ENCODE measurements at regions not wholly inside any gene's neighbourhood (a gene's known extent, or its start where the extent isn't known, plus 50 kb on each side); places are given as distances from the start of the nearest gene placed in this dataset.

- H3K9me3 ChIP-seq: no peaks in the 10 kb centered on the region
- DNase-seq (no peak), ATAC-seq (no peak)
- peaks cover 0 to 7% (median 3%) of the 10 kb centered on the region in 4 donors for H3K4me1 ChIP-seq
- no peak overlapping the region for H3K4me3 ChIP-seq
- H3K27ac ChIP-seq: no peak overlapping the region
- intact Hi-C loops (cut with DNase I): no loop called here
- WGBS (ENCODE audit: insufficient coverage, low coverage, low lambda C conversion rate, missing lambda C conversion rate): 70% methylated on average over 1 of the region's 1 CpG
- H3K36me3 ChIP-seq: no peaks in the 10 kb centered on the region
- no peak for TF ChIP-seq POLR2A (IDR thresholded peaks at IDR 0.05)
- no peak for TF ChIP-seq CTCF (IDR thresholded peaks at IDR 0.05)
- no peaks in the 10 kb centered on the region for H3K27me3 ChIP-seq
Observed at GRCh38 chr3:25056036-25056755, 371.9 kb upstream of the RARB start.

GRCh38 chr3:25056803-25057351 lies 371.2 kb upstream of the RARB start:
- Histone ChIP-seq H3K27me3 (no peaks in the 10 kb centered on the region), H3K36me3 (no peaks in the 10 kb centered on the region), H3K9me3 (no peaks in the 10 kb centered on the region), H3K4me1 (peaks cover 0 to 7% (median 3%) of the 10 kb centered on the region in 4 donors), H3K4me3 (no peak overlapping the region), H3K27ac (no peak overlapping the region)
- WGBS (ENCODE audit: insufficient coverage, low coverage, low lambda C conversion rate, missing lambda C conversion rate): 67% methylated on average over 3 of the region's 3 CpGs
- no peak for DNase-seq
- intact Hi-C loops (cut with DNase I): no loop called here
- no peak for ATAC-seq
- TF ChIP-seq POLR2A (IDR thresholded peaks at IDR 0.05) (no peak), CTCF (IDR thresholded peaks at IDR 0.05) (no peak)

- Histone ChIP-seq H3K9me3 (no peaks in the 10 kb centered on the region), H3K4me1 (peaks cover 0 to 7% (median 3%) of the 10 kb centered on the region in 4 donors), H3K27me3 (no peaks in the 10 kb centered on the region), H3K36me3 (no peaks in the 10 kb centered on the region), H3K27ac (no peak overlapping the region), H3K4me3 (no peak overlapping the region)
- WGBS (ENCODE audit: insufficient coverage, low coverage, low lambda C conversion rate, missing lambda C conversion rate): 23% methylated on average over 1 of the region's 1 CpG
- DNase-seq: no peak
- intact Hi-C loops (cut with DNase I): no loop called here
- ATAC-seq: no peak
- TF ChIP-seq POLR2A (IDR thresholded peaks at IDR 0.05) (no peak), CTCF (IDR thresholded peaks at IDR 0.05) (no peak)
Observed at GRCh38 chr3:25057379-25057778, 370.7 kb upstream of the RARB start.

- no peak for ATAC-seq
- 59% methylated on average over 2 of the region's 2 CpGs for WGBS (ENCODE audit: insufficient coverage, low coverage, low lambda C conversion rate, missing lambda C conversion rate)
- Histone ChIP-seq H3K27me3 (no peaks in the 10 kb centered on the region), H3K4me3 (no peak overlapping the region), H3K4me1 (no peaks in the 10 kb centered on the region), H3K27ac (no peak overlapping the region), H3K36me3 (no peaks in the 10 kb centered on the region), H3K9me3 (no peaks in the 10 kb centered on the region)
- TF ChIP-seq CTCF (IDR thresholded peaks at IDR 0.05): no peak
- no peak for TF ChIP-seq POLR2A (IDR thresholded peaks at IDR 0.05)
- intact Hi-C loops (cut with DNase I): no loop called here
- no peak for DNase-seq
Observed at GRCh38 chr3:25064681-25065080, 363.4 kb upstream of the RARB start.

Measured in right lobe of liver (tissue), 6 donors.